Keratinocyte (primary cell): ENCODE measurements at regions not wholly inside any gene's neighbourhood (a gene's known extent, or its start where the extent isn't known, plus 50 kb on each side); places are given as distances from the start of the nearest gene placed in this dataset.

Source experiments
- EZH2 ChIP-seq: IDR thresholded peaks from one replicate; pipeline ENCODE4 v1.6.1; 2012; ENCODE audit warnings: inconsistent platforms, mild to moderate bottlenecking, low read length, moderate library complexity
- TF ChIP-seq, protein P1 (sequence below), 3 experiments: IDR thresholded peaks in 1 of 3; conservative IDR thresholded peaks in 1 of 3; optimal IDR thresholded peaks in 1 of 3; 2 replicates in 2 of 3; 3 replicates in 1 of 3; pipeline versions ENCODE3 to v1.5.1; 2011; ENCODE audit warnings: low read length in 3 of 3, mild to moderate bottlenecking in 3 of 3, moderate library complexity in 2 of 3, control low read depth in 1 of 3, inconsistent platforms in 1 of 3; ENCODE audit not compliant: insufficient read depth in 2 of 3; ENCODE audit errors: extremely low read depth in 1 of 3

DNA sequence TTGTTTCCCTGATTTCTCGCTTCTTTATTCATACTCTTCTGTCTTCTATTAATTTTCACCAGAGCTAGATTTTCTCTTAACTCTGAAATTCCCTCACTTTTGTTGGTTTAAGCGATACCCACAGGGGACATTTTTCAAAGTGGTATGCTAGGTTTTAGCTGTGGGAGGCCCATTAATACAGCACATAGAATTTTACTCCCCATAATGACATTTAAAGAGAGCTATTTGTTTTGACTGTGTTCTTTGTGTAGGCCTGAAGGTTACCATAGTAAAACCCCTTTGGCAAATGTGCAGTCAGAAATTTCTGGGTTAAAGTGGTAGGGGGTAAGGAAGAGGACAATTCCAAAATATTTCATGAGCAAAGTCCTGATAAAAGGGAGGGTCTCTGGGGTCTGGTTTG, 721.1 kb upstream of the CITED2 start:
- TF ChIP-seq, protein P1, sequence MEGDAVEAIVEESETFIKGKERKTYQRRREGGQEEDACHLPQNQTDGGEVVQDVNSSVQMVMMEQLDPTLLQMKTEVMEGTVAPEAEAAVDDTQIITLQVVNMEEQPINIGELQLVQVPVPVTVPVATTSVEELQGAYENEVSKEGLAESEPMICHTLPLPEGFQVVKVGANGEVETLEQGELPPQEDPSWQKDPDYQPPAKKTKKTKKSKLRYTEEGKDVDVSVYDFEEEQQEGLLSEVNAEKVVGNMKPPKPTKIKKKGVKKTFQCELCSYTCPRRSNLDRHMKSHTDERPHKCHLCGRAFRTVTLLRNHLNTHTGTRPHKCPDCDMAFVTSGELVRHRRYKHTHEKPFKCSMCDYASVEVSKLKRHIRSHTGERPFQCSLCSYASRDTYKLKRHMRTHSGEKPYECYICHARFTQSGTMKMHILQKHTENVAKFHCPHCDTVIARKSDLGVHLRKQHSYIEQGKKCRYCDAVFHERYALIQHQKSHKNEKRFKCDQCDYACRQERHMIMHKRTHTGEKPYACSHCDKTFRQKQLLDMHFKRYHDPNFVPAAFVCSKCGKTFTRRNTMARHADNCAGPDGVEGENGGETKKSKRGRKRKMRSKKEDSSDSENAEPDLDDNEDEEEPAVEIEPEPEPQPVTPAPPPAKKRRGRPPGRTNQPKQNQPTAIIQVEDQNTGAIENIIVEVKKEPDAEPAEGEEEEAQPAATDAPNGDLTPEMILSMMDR (optimal IDR thresholded peaks at IDR 0.05 in 1 of 3, IDR thresholded peaks at IDR 0.05 in 1 of 3, conservative IDR thresholded peaks at IDR 0.05 in 1 of 3; ENCODE audit: extremely low read depth in 1 of 3, insufficient read depth in 2 of 3, low read length in 3 of 3), result no peak
- TF ChIP-seq EZH2, result no peak
